GM23338 (cell line): ENCODE measurements at regions not wholly inside any gene's neighbourhood (a gene's known extent, or its start where the extent isn't known, plus 50 kb on each side); places are given as distances from the start of the nearest gene placed in this dataset.

Experiments used
- CREB1 ChIP-seq: fragments of 250-450 bp; sonication (Bioruptor Pico); IDR thresholded peaks from 2 replicates; pipeline ENCODE4 v1.5.0; 2020; ENCODE audit warnings: low read depth, mild to moderate bottlenecking, moderate library complexity
- CTCF ChIP-seq, 2 experiments: fragments of 200-600 bp in 1 of 2; sonication (generic) in 1 of 2; conservative IDR thresholded peaks; 2 replicates each; pipeline versions ENCODE4 v1.5.1 to v1.6.1; 2016 to 2017; ENCODE audit warnings: antibody characterized with exemption in 2 of 2, low read depth in 2 of 2, mild to moderate bottlenecking in 2 of 2, moderate library complexity in 1 of 2
- EZH2 ChIP-seq: fragments of 200-600 bp; sonication (generic); IDR thresholded peaks from one replicate; pipeline ENCODE4 v1.8.0; 2017; ENCODE audit warnings: antibody characterized with exemption, mild to moderate bottlenecking, low read depth; ENCODE audit not compliant: unreplicated experiment
- EZH2phosphoT487 ChIP-seq: fragments of 200-600 bp; sonication (generic); IDR thresholded peaks from one replicate; pipeline ENCODE4 v1.8.1; 2018; ENCODE audit warnings: antibody characterized with exemption; ENCODE audit not compliant: unreplicated experiment
- JUNB ChIP-seq: IDR thresholded peaks from one replicate; pipeline ENCODE4 v1.6.1; 2016; ENCODE audit warnings: antibody characterized with exemption; ENCODE audit not compliant: unreplicated experiment
- NANOG ChIP-seq: IDR thresholded peaks from 2 replicates; pipeline ENCODE4 v1.6.1; 2016; ENCODE audit warnings: antibody characterized with exemption, borderline replicate concordance
- POLR2AphosphoS5 ChIP-seq: IDR thresholded peaks from 2 replicates; pipeline ENCODE4 v1.6.1; 2016; ENCODE audit warnings: antibody characterized with exemption, low read depth
- REST ChIP-seq: IDR thresholded peaks from one replicate; pipeline ENCODE4 v1.6.1; 2018; ENCODE audit warnings: antibody characterized with exemption; ENCODE audit not compliant: unreplicated experiment
- ZNF114 ChIP-seq: fragments of 250-450 bp; sonication (Bioruptor Pico); IDR thresholded peaks from 2 replicates; pipeline ENCODE4 v1.5.0; 2020; ENCODE audit warnings: mild to moderate bottlenecking, moderate library complexity

GRCh38 chr18:2030647-2031046, 540.7 kb downstream of the METTL4 start:
- TF ChIP-seq CTCF (conservative IDR thresholded peaks at IDR 0.05; ENCODE audit: low read depth in 2 of 2) (no peak), EZH2phosphoT487 (no peak), EZH2 (no peak), ZNF114 (CRISPR knock-in tag) (no peak), POLR2AphosphoS5 (no peak), JUNB (no peak), CREB1 (no peak), REST (no peak), NANOG (no peak)
